ENCODE measurements at regions not wholly inside any gene's neighbourhood (a gene's known extent, or its start where the extent isn't known, plus 50 kb on each side); places are given as distances from the start of the nearest gene placed in this dataset.

GRCh38 chr6:78031228-78031627 lies 378.4 kb downstream of the MEI4 start:
- no peak for TF ChIP-seq CTCF (IDR thresholded peaks at IDR 0.05; ENCODE audit: insufficient read depth, low read length, poor library complexity, severe bottlenecking)
- H3K4me3 ChIP-seq (replicated peaks; ENCODE audit: low read depth, low read length): no peak overlapping the region
- H3K36me3 ChIP-seq (ENCODE audit: control insufficient read depth, insufficient read depth, low read length): no peaks in the 10 kb centered on the region
- no peak for DNase-seq (ENCODE audit: extremely low read depth, insufficient read length)
- no peaks in the 10 kb centered on the region for H3K27me3 ChIP-seq (replicated peaks; ENCODE audit: control insufficient read depth, insufficient read depth, low read length)

GRCh38 chr6:78059171-78059570 lies 406.3 kb downstream of the MEI4 start:
- TF ChIP-seq CTCF (IDR thresholded peaks at IDR 0.05; ENCODE audit: insufficient read depth, low read length, poor library complexity, severe bottlenecking): no peak
- no peak for DNase-seq (ENCODE audit: extremely low read depth, insufficient read length)
- Histone ChIP-seq H3K4me3 (replicated peaks; ENCODE audit: low read depth, low read length) (no peak overlapping the region), H3K36me3 (ENCODE audit: control insufficient read depth, insufficient read depth, low read length) (no peaks in the 10 kb centered on the region), H3K27me3 (replicated peaks; ENCODE audit: control insufficient read depth, insufficient read depth, low read length) (no peaks in the 10 kb centered on the region)

GRCh38 chr6:78062993-78063392 lies 410.2 kb downstream of the MEI4 start:
- TF ChIP-seq CTCF (IDR thresholded peaks at IDR 0.05; ENCODE audit: insufficient read depth, low read length, poor library complexity, severe bottlenecking): no peak
- Histone ChIP-seq H3K36me3 (ENCODE audit: control insufficient read depth, insufficient read depth, low read length) (no peaks in the 10 kb centered on the region), H3K27me3 (replicated peaks; ENCODE audit: control insufficient read depth, insufficient read depth, low read length) (no peaks in the 10 kb centered on the region), H3K4me3 (replicated peaks; ENCODE audit: low read depth, low read length) (no peak overlapping the region)
- no peak for DNase-seq (ENCODE audit: extremely low read depth, insufficient read length)

- H3K27me3 ChIP-seq (replicated peaks; ENCODE audit: control insufficient read depth, insufficient read depth, low read length): no peaks in the 10 kb centered on the region
- H3K4me3 ChIP-seq (replicated peaks; ENCODE audit: low read depth, low read length): no peak overlapping the region
- no peak for TF ChIP-seq CTCF (IDR thresholded peaks at IDR 0.05; ENCODE audit: insufficient read depth, low read length, poor library complexity, severe bottlenecking)
- no peak for DNase-seq (ENCODE audit: extremely low read depth, insufficient read length)
- H3K36me3 ChIP-seq (ENCODE audit: control insufficient read depth, insufficient read depth, low read length): no peaks in the 10 kb centered on the region
Observed at GRCh38 chr6:78076371-78076770, 423.5 kb downstream of the MEI4 start.

- no peak for TF ChIP-seq CTCF (IDR thresholded peaks at IDR 0.05; ENCODE audit: insufficient read depth, low read length, poor library complexity, severe bottlenecking)
- H3K4me3 ChIP-seq (replicated peaks; ENCODE audit: low read depth, low read length): no peak overlapping the region
- no peaks in the 10 kb centered on the region for H3K27me3 ChIP-seq (replicated peaks; ENCODE audit: control insufficient read depth, insufficient read depth, low read length)
- no peak for DNase-seq (ENCODE audit: extremely low read depth, insufficient read length)
- no peaks in the 10 kb centered on the region for H3K36me3 ChIP-seq (ENCODE audit: control insufficient read depth, insufficient read depth, low read length)
Observed at GRCh38 chr6:78089531-78089930, 436.7 kb downstream of the MEI4 start.

GRCh38 chr6:78093906-78094305 lies 441.1 kb downstream of the MEI4 start:
- no peak for TF ChIP-seq CTCF (IDR thresholded peaks at IDR 0.05; ENCODE audit: insufficient read depth, low read length, poor library complexity, severe bottlenecking)
- H3K4me3 ChIP-seq (replicated peaks; ENCODE audit: low read depth, low read length): no peak overlapping the region
- no peaks in the 10 kb centered on the region for H3K36me3 ChIP-seq (ENCODE audit: control insufficient read depth, insufficient read depth, low read length)
- no peak for DNase-seq (ENCODE audit: extremely low read depth, insufficient read length)
- no peaks in the 10 kb centered on the region for H3K27me3 ChIP-seq (replicated peaks; ENCODE audit: control insufficient read depth, insufficient read depth, low read length)

Measured in GM06990 (cell line).